H1 (cell line): ENCODE measurements at regions not wholly inside any gene's neighbourhood (a gene's known extent, or its start where the extent isn't known, plus 50 kb on each side); places are given as distances from the start of the nearest gene placed in this dataset.
A peak's percentile ranks its signal among the peaks of the same experiment; 100 is the strongest.

Source experiments
- CTCF ChIA-PET: fragments of 300-600 bp; sonication (Branson Sonifier 250); formaldehyde crosslinking; loops from one replicate; lab custom pipeline; 2021; ENCODE audit not compliant: partially characterized antibody; lab: Charles Lee
- POLR2A ChIA-PET: fragments of 300-600 bp; sonication (Branson Sonifier 250); formaldehyde crosslinking; loops from one replicate; lab custom pipeline; 2021; ENCODE audit warnings: inconsistent platforms; ENCODE audit not compliant: partially characterized antibody; lab: Charles Lee
- DNase-seq, 2 experiments: peaks; one replicate each; pipeline versions ENCODE4 v3.0.0 to v3.0.0-alpha.2; 2010 to 2022; ENCODE audit warnings: low spot score in 2 of 2, low read depth in 1 of 2, mixed read lengths in 1 of 2
- FAIRE-seq: peaks from 2 replicates; lab custom pipeline; 2011; peaks lifted over from hg19 to GRCh38; lab: Jason Lieb, UNC
- H2AFZ ChIP-seq: 2 replicates; pipeline ENCODE4 v1.8.1; 2012; ENCODE audit warnings: low read length, inconsistent platforms
- H2AK5ac ChIP-seq: 2 replicates; pipeline ENCODE4 v1.6.1; 2013; ENCODE audit warnings: low read depth, low read length
- H2BK120ac ChIP-seq: replicated peaks from 2 replicates; pipeline ENCODE3; 2013; ENCODE audit warnings: low read depth, low read length, inconsistent platforms
- H2BK12ac ChIP-seq: 2 replicates; pipeline ENCODE4 v1.6.1; 2013; ENCODE audit warnings: low read depth, low read length
- H2BK15ac ChIP-seq: 2 replicates; pipeline ENCODE4 v1.6.1; 2013; ENCODE audit warnings: low read length
- H2BK20ac ChIP-seq: 2 replicates; pipeline ENCODE4 v1.6.1; 2013; ENCODE audit warnings: low read length
- H2BK5ac ChIP-seq: 2 replicates; pipeline ENCODE4 v1.6.1; 2013; ENCODE audit warnings: low read depth, low read length
- H3K14ac ChIP-seq: 2 replicates; pipeline ENCODE4 v1.6.1; 2013; ENCODE audit warnings: inconsistent platforms; ENCODE audit not compliant: insufficient read length
- H3K18ac ChIP-seq: 2 replicates; pipeline ENCODE4 v1.6.1; 2013; ENCODE audit warnings: low read length; ENCODE audit errors: extremely low read depth
- H3K23ac ChIP-seq: 2 replicates; pipeline ENCODE4 v1.6.1; 2013; ENCODE audit warnings: inconsistent platforms; ENCODE audit not compliant: insufficient read length
- H3K23me2 ChIP-seq: 2 replicates; pipeline ENCODE4 v1.6.1; 2013; ENCODE audit warnings: low read depth, low read length
- H3K27ac ChIP-seq: 2 replicates; pipeline ENCODE4 v1.6.1; 2011; ENCODE audit warnings: low read depth, low read length, inconsistent platforms
- H3K27me3 ChIP-seq, 4 experiments: replicated peaks in 1 of 4; 1 replicate in 1 of 4; 2 replicates in 3 of 4; pipeline versions ENCODE4 v1.6.1 to v1.8.1; 2011 to 2013; ENCODE audit warnings: low read length in 3 of 4, mild to moderate bottlenecking in 3 of 4, inconsistent platforms in 2 of 4, mixed read lengths in 2 of 4, moderate library complexity in 1 of 4; ENCODE audit not compliant: control insufficient read depth in 3 of 4, insufficient read depth in 3 of 4; ENCODE audit errors: extremely low read depth in 1 of 4
- H3K36me3 ChIP-seq, 4 experiments: 2 replicates each; pipeline versions ENCODE4 v1.6.1 to v1.8.1; 2011 to 2013; ENCODE audit warnings: mild to moderate bottlenecking in 4 of 4, low read length in 3 of 4, moderate library complexity in 2 of 4, control low read depth in 1 of 4, inconsistent platforms in 1 of 4; ENCODE audit not compliant: insufficient read depth in 4 of 4, control insufficient read depth in 2 of 4
- H3K4ac ChIP-seq: replicated peaks from 2 replicates; pipeline ENCODE3; 2013; ENCODE audit warnings: low read length, low read depth, mixed read lengths, inconsistent platforms; ENCODE audit not compliant: insufficient read length
- H3K4me1 ChIP-seq, 4 experiments: replicated peaks in 1 of 4; 1 replicate in 1 of 4; 2 replicates in 3 of 4; pipeline versions ENCODE4 v1.6.1 to v1.8.1; 2011 to 2013; ENCODE audit warnings: low read length in 3 of 4, inconsistent platforms in 2 of 4, mixed read lengths in 1 of 4; ENCODE audit not compliant: insufficient read depth in 4 of 4, control insufficient read depth in 3 of 4
- H3K4me2 ChIP-seq, 2 experiments: 2 replicates each; pipeline versions ENCODE4 v1.6.1 to v1.8.1; 2011 to 2013; ENCODE audit warnings: low read depth in 2 of 2, low read length in 2 of 2, control low read depth in 1 of 2, inconsistent platforms in 1 of 2, mild to moderate bottlenecking in 1 of 2; ENCODE audit not compliant: insufficient read depth in 1 of 2
- H3K4me3 ChIP-seq, 4 experiments: fragments of 200-600, 300-600 bp in 1 of 4; sonication (generic), shearing (Covaris generic), sonication (Bioruptor Twin) in 1 of 4; 2 replicates each; pipeline versions ENCODE4 v1.5.1 to v1.8.1; 2011 to 2016; ENCODE audit warnings: low read length in 4 of 4, low read depth in 3 of 4, control low read depth in 2 of 4, inconsistent platforms in 2 of 4, mild to moderate bottlenecking in 2 of 4, mixed read lengths in 1 of 4, moderate library complexity in 1 of 4; ENCODE audit not compliant: insufficient read depth in 2 of 4; ENCODE audit errors: extremely low read depth in 1 of 4
- H3K56ac ChIP-seq: replicated peaks from 2 replicates; pipeline ENCODE3; 2013; ENCODE audit warnings: low read depth, mild to moderate bottlenecking, mixed read lengths, low read length, inconsistent platforms; ENCODE audit not compliant: insufficient read length
- H3K79me1 ChIP-seq: 2 replicates; pipeline ENCODE4 v1.6.1; 2013; ENCODE audit warnings: low read depth, low read length, control low read depth
- H3K79me2 ChIP-seq, 2 experiments: 2 replicates each; pipeline versions ENCODE4 v1.6.1 to v1.8.1; 2012 to 2013; ENCODE audit warnings: low read length in 2 of 2, mild to moderate bottlenecking in 2 of 2, inconsistent platforms in 1 of 2; ENCODE audit not compliant: insufficient read depth in 2 of 2, control insufficient read depth in 1 of 2
- H3K9ac ChIP-seq, 4 experiments: replicated peaks in 1 of 4; 1 replicate in 1 of 4; 2 replicates in 3 of 4; pipeline versions ENCODE4 v1.6.1 to v1.8.1; 2011 to 2013; ENCODE audit warnings: low read depth in 3 of 4, low read length in 3 of 4, control low read depth in 2 of 4, mild to moderate bottlenecking in 2 of 4, moderate library complexity in 2 of 4, inconsistent platforms in 1 of 4; ENCODE audit errors: extremely low read depth in 1 of 4
- H3K9me3 ChIP-seq, 2 experiments: 2 replicates each; pipeline versions ENCODE4 v1.6.1 to v1.8.1; 2012 to 2013; ENCODE audit warnings: mild to moderate bottlenecking in 2 of 2, moderate library complexity in 2 of 2, control low read depth in 1 of 2, inconsistent platforms in 1 of 2, low read depth in 1 of 2, low read length in 1 of 2, mixed read lengths in 1 of 2; ENCODE audit not compliant: insufficient read depth in 2 of 2
- H4K20me1 ChIP-seq, 2 experiments: replicated peaks in 1 of 2; 2 replicates each; pipeline versions ENCODE3 to v1.8.1; 2011 to 2013; ENCODE audit warnings: inconsistent platforms in 2 of 2, low read length in 2 of 2, mild to moderate bottlenecking in 1 of 2; ENCODE audit not compliant: insufficient read depth in 2 of 2, control insufficient read depth in 1 of 2
- H4K5ac ChIP-seq: 2 replicates; pipeline ENCODE4 v1.6.1; 2013; ENCODE audit warnings: low read length, low read depth, mixed read lengths, inconsistent platforms; ENCODE audit not compliant: insufficient read length
- H4K8ac ChIP-seq: 2 replicates; pipeline ENCODE4 v1.8.0; 2013; ENCODE audit warnings: mild to moderate bottlenecking, moderate library complexity, low read length, inconsistent platforms; ENCODE audit not compliant: insufficient read depth; ENCODE audit errors: extremely low read depth
- H4K91ac ChIP-seq: replicated peaks from 2 replicates; pipeline ENCODE3; 2013; ENCODE audit warnings: low read length, mixed read lengths, inconsistent platforms; ENCODE audit not compliant: insufficient read length
- MAFK ChIP-seq: IDR thresholded peaks from 2 replicates; pipeline ENCODE4 v1.6.1; 2012; ENCODE audit warnings: low read depth, mild to moderate bottlenecking, improper control_type of control experiment, low read length
- RFX5 ChIP-seq: IDR thresholded peaks from 2 replicates; pipeline ENCODE4 v1.6.1; 2011; ENCODE audit warnings: low read depth, low read length, improper control_type of control experiment, borderline replicate concordance
- whole genome bisulfite sequencing, 2 experiments: shearing (Covaris generic) in 1 of 2; methylation state at CpG; one replicate each; pipeline versions ENCODE4 v1.1.6 to v1.1.7; 2013 to 2015; ENCODE audit warnings: low lambda C conversion rate in 2 of 2, mixed read lengths in 2 of 2, inconsistent platforms in 1 of 2, low coverage in 1 of 2, missing lambda C conversion rate in 1 of 2; ENCODE audit not compliant: insufficient replicate concordance in 2 of 2, insufficient coverage in 1 of 2, insufficient read length in 1 of 2; ENCODE audit errors: extremely low coverage in 1 of 2, missing lambda C conversion rate in 1 of 2; 5-methylcytosine and 5-hydroxymethylcytosine counted together

- H2BK5ac ChIP-seq, result no peak overlapping the region; the same call in 1 of the 2 replicates
- H2BK120ac ChIP-seq, result no peak overlapping the region
- H3K23me2 ChIP-seq, result no peaks in the 10 kb centered on the region
- H3K14ac ChIP-seq, result no peak overlapping the region
- H2BK12ac ChIP-seq, result no peak overlapping the region
- H3K23ac ChIP-seq, result no peak overlapping the region
- no peaks in the 10 kb centered on the region for H3K79me2 ChIP-seq
- no peaks in the 10 kb centered on the region for H3K79me1 ChIP-seq
- no peak overlapping the region for H3K9ac ChIP-seq
- H2BK15ac ChIP-seq, result no peak overlapping the region
- H3K27ac ChIP-seq, result no peak overlapping the region
- ChIA-PET CTCF (no interaction called here), POLR2A (no interaction called here)
- H4K20me1 ChIP-seq, result no peaks in the 10 kb centered on the region
- H3K4me2 ChIP-seq, result no peak overlapping the region
- no peak overlapping the region for H4K5ac ChIP-seq
- no peak overlapping the region for H2AK5ac ChIP-seq
- no peak overlapping the region for H3K4me3 ChIP-seq
- H3K9me3 ChIP-seq, result no peaks in the 10 kb centered on the region
- H3K36me3 ChIP-seq, result no peaks in the 10 kb centered on the region
- 80% methylated on average over 4 of the region's 4 CpGs; no CpG with 5 or more reads in 1 of the 2 experiments for WGBS, 2 experiments
- no peak overlapping the region for H3K18ac ChIP-seq
- H3K27me3 ChIP-seq, result no peaks in the 10 kb centered on the region
- H2AFZ ChIP-seq, result no peak overlapping the region
- TF ChIP-seq MAFK (peak; percentile 83; the same call in 1 of the 2 replicates), RFX5 (no peak)
- TF ChIP-seq, all 59 proteins: peak for 1
- Histone ChIP-seq H4K91ac (peak overlapping the region; percentile 72), H3K4ac (no peak overlapping the region), H2BK20ac (no peak overlapping the region), H3K4me1 (peaks cover 0 to 17% (median 4%) of the 10 kb centered on the region in 4 experiments; a peak in 3 of 7 replicates), H4K8ac (no peak overlapping the region), H3K56ac (no peak overlapping the region)
- DNase-seq, result no peak
- FAIRE-seq, result no peak
Measured at GRCh38 chr5:143874312-143874711, 62.4 kb downstream of the HMHB1 start.
